ENCODE measurements at regions not wholly inside any gene's neighbourhood (a gene's known extent, or its start where the extent isn't known, plus 50 kb on each side); places are given as distances from the start of the nearest gene placed in this dataset.
"Not testable (repeated sequence)": the region's sequence is repeated elsewhere in the genome, so short reads cannot be mapped to it uniquely, and the experiment has no call there.

DNA sequence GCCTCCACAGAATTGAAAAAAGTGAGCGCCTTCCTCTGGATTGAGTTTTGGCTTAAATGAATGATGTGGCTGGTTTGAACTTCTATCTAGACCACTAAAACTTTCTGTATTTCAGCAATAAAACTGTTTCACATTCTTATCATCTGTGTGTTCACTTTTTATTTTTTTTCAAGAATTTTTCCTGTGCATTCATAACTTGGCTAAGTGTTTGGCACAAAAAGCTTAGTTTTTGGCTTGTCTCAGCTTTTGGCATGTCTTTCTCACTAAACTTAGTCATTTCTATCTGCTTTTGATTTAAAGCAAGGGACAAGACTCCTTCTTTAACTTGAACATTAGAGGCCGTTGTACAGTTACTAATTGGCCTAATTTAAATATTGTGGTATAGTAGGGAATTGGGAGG lies 1015.1 kb downstream of the EPHA7 start:
- Histone ChIP-seq H3K4me1 (ENCODE audit: control insufficient read depth, insufficient read depth, low read length) (no peaks in the 10 kb centered on the region), H3K9ac (ENCODE audit: low read depth, low read length) (no peak overlapping the region), H3K4me3 (ENCODE audit: low read depth, low read length) (no peak overlapping the region), H3K27me3 (ENCODE audit: control insufficient read depth, insufficient read depth, low read length) (no peaks in the 10 kb centered on the region), H3K36me3 (ENCODE audit: control insufficient read depth, insufficient read depth, low read length) (no peaks in the 10 kb centered on the region), H3K9me3 (ENCODE audit: control insufficient read depth, insufficient read depth, low read length) (no peaks in the 10 kb centered on the region)

DNA sequence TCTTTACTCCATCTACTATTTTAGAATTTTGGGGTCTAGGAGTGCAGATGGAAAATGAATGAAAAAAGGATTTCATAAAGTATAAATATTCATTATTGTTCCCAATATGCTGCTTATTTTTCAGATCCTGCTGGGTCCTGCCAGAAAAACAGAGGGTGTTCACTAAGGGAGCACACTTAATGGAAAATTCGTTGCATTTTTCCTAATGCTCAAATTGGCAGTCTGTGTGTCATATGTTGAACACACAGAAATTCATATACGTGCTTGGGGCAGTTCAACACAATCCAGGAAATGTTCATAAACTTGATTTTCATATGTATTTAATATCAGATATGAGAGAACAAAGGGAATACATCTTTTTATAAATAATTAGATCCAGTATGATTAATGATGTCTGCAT lies 1019.4 kb downstream of the EPHA7 start:
- Histone ChIP-seq H3K9ac (ENCODE audit: low read depth, low read length) (no peak overlapping the region), H3K9me3 (ENCODE audit: control insufficient read depth, insufficient read depth, low read length) (no peaks in the 10 kb centered on the region), H3K36me3 (ENCODE audit: control insufficient read depth, insufficient read depth, low read length) (no peaks in the 10 kb centered on the region), H3K27me3 (ENCODE audit: control insufficient read depth, insufficient read depth, low read length) (no peaks in the 10 kb centered on the region), H3K4me3 (ENCODE audit: low read depth, low read length) (no peak overlapping the region), H3K4me1 (ENCODE audit: control insufficient read depth, insufficient read depth, low read length) (no peaks in the 10 kb centered on the region)

DNA sequence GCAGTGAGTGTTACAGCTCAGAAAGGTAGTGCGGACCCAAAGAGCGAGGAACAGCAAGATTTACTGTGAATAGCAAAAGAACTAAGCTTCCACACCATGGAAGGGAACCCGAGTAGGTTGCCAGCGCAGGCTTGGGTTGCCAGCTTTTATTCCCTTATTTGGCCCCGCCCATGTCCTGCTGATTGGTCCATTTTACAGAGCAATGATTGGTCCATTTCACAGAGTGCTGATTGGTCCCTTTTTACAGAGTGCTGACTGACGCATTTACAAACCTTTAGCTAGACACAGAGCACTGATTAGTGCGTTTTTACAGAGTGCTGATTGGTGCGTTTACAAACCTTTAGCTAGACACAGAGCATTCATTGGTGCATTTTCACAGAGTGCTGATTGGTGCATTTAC lies 1030.7 kb downstream of the EPHA7 start:
- H3K9me3 ChIP-seq (ENCODE audit: control insufficient read depth, insufficient read depth, low read length); H3K27me3 ChIP-seq (ENCODE audit: control insufficient read depth, insufficient read depth, low read length); H3K36me3 ChIP-seq (ENCODE audit: control insufficient read depth, insufficient read depth, low read length); H3K9ac ChIP-seq (ENCODE audit: low read depth, low read length); H3K4me1 ChIP-seq (ENCODE audit: control insufficient read depth, insufficient read depth, low read length); H3K4me3 ChIP-seq (ENCODE audit: low read depth, low read length): not testable (repeated sequence)

- no peak overlapping the region for H3K4me3 ChIP-seq (ENCODE audit: low read depth, low read length)
- no peaks in the 10 kb centered on the region for H3K36me3 ChIP-seq (ENCODE audit: control insufficient read depth, insufficient read depth, low read length)
- H3K9me3 ChIP-seq (ENCODE audit: control insufficient read depth, insufficient read depth, low read length) = no peaks in the 10 kb centered on the region
- H3K9ac ChIP-seq (ENCODE audit: low read depth, low read length) = no peak overlapping the region
- no peaks in the 10 kb centered on the region for H3K27me3 ChIP-seq (ENCODE audit: control insufficient read depth, insufficient read depth, low read length)
- no peaks in the 10 kb centered on the region for H3K4me1 ChIP-seq (ENCODE audit: control insufficient read depth, insufficient read depth, low read length)
These were observed 1038.4 kb downstream of the EPHA7 start for GRCh38 chr6:92380803-92381601.

- no peak overlapping the region for H3K9ac ChIP-seq (ENCODE audit: low read depth, low read length)
- no peaks in the 10 kb centered on the region for H3K4me1 ChIP-seq (ENCODE audit: control insufficient read depth, insufficient read depth, low read length)
- no peaks in the 10 kb centered on the region for H3K27me3 ChIP-seq (ENCODE audit: control insufficient read depth, insufficient read depth, low read length)
- no peaks in the 10 kb centered on the region for H3K9me3 ChIP-seq (ENCODE audit: control insufficient read depth, insufficient read depth, low read length)
- no peak overlapping the region for H3K4me3 ChIP-seq (ENCODE audit: low read depth, low read length)
- H3K36me3 ChIP-seq (ENCODE audit: control insufficient read depth, insufficient read depth, low read length) = no peaks in the 10 kb centered on the region
These were observed 1042.2 kb downstream of the EPHA7 start for GRCh38 chr6:92377137-92377536.

- no peaks in the 10 kb centered on the region for H3K4me1 ChIP-seq (ENCODE audit: control insufficient read depth, insufficient read depth, low read length)
- H3K36me3 ChIP-seq (ENCODE audit: control insufficient read depth, insufficient read depth, low read length) = no peaks in the 10 kb centered on the region
These were observed 1042.7 kb downstream of the EPHA7 start for GRCh38 chr6:92376691-92377090.

DNA sequence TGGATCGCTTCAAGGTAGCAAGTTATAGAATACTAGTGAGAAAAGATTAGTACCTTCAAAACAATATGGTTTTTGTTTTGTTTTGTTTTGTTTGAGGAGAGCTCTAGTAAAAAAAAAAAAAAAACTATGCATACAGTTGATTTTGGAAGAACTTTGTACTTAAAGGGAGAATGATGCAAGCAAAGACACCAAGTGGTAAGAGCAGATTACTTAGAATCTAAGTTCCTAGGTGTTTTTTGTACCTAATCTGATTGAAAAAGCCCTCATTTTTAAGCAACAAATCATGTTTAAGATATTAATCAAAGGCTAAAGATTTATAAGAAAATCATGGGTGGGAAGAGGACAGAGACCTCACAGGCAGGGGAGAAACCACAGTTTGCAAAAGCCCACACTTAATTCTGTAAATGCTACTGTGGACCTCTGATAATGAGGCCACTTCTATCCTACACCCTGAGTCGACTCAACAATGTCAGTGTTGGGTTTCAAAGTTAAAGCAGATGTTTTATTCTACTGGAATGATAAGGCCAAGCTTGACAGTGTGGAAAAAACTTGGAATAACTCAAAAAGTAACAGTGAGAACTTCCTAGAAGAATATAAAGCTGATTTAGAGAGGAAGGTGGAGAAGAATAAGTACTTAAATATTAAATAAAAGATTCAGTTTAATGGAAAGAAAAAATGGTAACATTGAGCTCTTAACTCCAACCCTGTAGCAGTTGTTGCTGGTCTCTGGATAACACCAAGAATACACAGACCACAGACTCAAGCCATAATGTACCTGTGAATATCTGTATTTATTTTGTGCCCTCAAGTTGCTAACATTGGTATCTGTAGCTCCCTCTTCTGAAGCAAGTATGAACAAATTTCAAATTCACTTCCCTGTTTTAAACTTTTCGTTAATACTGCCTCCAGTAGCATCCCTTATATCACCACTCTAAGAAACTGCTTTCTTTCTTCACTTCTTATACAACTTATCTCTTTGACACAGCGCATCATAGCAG lies 1047.8 kb downstream of the EPHA7 start:
- no peaks in the 10 kb centered on the region for H3K36me3 ChIP-seq (ENCODE audit: control insufficient read depth, insufficient read depth, low read length)
- H3K27me3 ChIP-seq (ENCODE audit: control insufficient read depth, insufficient read depth, low read length) = no peaks in the 10 kb centered on the region
- no peaks in the 10 kb centered on the region for H3K4me1 ChIP-seq (ENCODE audit: control insufficient read depth, insufficient read depth, low read length)
- no peak overlapping the region for H3K9ac ChIP-seq (ENCODE audit: low read depth, low read length)
- H3K9me3 ChIP-seq (ENCODE audit: control insufficient read depth, insufficient read depth, low read length) = no peaks in the 10 kb centered on the region
- no peak overlapping the region for H3K4me3 ChIP-seq (ENCODE audit: low read depth, low read length)

More at GRCh38 chr6:92376691-92377090, 1042.7 kb downstream of the EPHA7 start:
- Histone ChIP-seq H3K9ac (ENCODE audit: low read depth, low read length) (no peak overlapping the region), H3K27me3 (ENCODE audit: control insufficient read depth, insufficient read depth, low read length) (no peaks in the 10 kb centered on the region), H3K9me3 (ENCODE audit: control insufficient read depth, insufficient read depth, low read length) (no peaks in the 10 kb centered on the region), H3K4me3 (ENCODE audit: low read depth, low read length) (no peak overlapping the region)

GRCh38 chr6:92369309-92369708 lies 1050.0 kb downstream of the EPHA7 start:
- Histone ChIP-seq H3K4me1 (ENCODE audit: control insufficient read depth, insufficient read depth, low read length) (no peaks in the 10 kb centered on the region), H3K27me3 (ENCODE audit: control insufficient read depth, insufficient read depth, low read length) (no peaks in the 10 kb centered on the region)

DNA sequence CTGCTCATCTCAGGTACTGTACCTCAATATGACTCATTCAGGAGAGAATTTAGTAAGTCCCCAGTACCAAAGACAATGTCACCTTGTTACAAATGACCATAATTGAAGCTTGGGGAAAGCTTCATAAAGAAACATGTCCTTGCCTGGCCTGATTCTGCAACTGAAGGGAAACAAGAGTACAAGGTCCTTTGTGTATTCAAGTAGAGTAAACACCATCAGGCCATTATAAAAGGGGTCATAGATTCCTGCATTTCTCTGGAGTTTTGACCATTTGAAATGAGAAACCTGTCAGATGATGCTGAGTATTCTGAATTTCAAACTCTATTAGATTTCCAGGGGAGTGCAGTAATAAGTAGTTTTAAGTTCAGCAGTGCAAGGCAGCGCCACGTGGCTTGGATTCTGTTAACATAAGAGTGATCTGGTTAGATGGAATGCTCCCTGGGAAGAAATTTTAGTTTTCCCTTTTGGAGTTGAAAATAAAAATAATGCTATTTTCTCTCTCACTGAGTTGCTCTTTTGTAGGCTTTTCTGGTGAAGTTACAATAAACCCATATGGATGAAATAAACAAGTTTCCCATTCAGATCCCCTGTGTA lies 1054.3 kb downstream of the EPHA7 start:
- no peaks in the 10 kb centered on the region for H3K36me3 ChIP-seq (ENCODE audit: control insufficient read depth, insufficient read depth, low read length)
- no peaks in the 10 kb centered on the region for H3K9me3 ChIP-seq (ENCODE audit: control insufficient read depth, insufficient read depth, low read length)
- no peaks in the 10 kb centered on the region for H3K4me1 ChIP-seq (ENCODE audit: control insufficient read depth, insufficient read depth, low read length)
- H3K9ac ChIP-seq (ENCODE audit: low read depth, low read length) = no peak overlapping the region
- no peaks in the 10 kb centered on the region for H3K27me3 ChIP-seq (ENCODE audit: control insufficient read depth, insufficient read depth, low read length)
- H3K4me3 ChIP-seq (ENCODE audit: low read depth, low read length) = no peak overlapping the region

More at GRCh38 chr6:92369309-92369708, 1050.0 kb downstream of the EPHA7 start:
- no peak overlapping the region for H3K9ac ChIP-seq (ENCODE audit: low read depth, low read length)
- H3K36me3 ChIP-seq (ENCODE audit: control insufficient read depth, insufficient read depth, low read length) = no peaks in the 10 kb centered on the region
- H3K4me3 ChIP-seq (ENCODE audit: low read depth, low read length) = no peak overlapping the region
- no peaks in the 10 kb centered on the region for H3K9me3 ChIP-seq (ENCODE audit: control insufficient read depth, insufficient read depth, low read length)

DNA sequence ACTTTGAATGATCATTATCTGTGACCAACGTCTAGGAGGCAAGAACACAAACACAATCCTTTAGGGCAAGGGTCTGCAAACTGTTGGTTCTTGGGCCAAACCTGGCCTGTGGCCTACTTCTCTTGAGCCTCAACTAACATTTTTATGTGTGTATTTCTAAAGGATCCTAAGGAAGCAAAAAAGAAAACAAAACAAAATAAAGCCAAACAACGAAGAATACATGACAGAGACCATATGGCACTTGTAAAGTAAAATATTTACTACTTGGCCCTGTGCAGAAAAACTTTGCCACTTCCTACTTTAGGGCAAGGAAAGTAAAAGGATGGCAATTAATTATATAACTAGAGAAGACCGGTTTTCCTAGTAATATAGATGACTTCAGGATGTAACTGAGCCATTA lies 1056.2 kb downstream of the EPHA7 start:
- H3K4me1 ChIP-seq (ENCODE audit: control insufficient read depth, insufficient read depth, low read length) = no peaks in the 10 kb centered on the region
- H3K4me3 ChIP-seq (ENCODE audit: low read depth, low read length) = no peak overlapping the region
- no peaks in the 10 kb centered on the region for H3K36me3 ChIP-seq (ENCODE audit: control insufficient read depth, insufficient read depth, low read length)
- no peaks in the 10 kb centered on the region for H3K27me3 ChIP-seq (ENCODE audit: control insufficient read depth, insufficient read depth, low read length)
- H3K9ac ChIP-seq (ENCODE audit: low read depth, low read length) = no peak overlapping the region
- no peaks in the 10 kb centered on the region for H3K9me3 ChIP-seq (ENCODE audit: control insufficient read depth, insufficient read depth, low read length)

DNA sequence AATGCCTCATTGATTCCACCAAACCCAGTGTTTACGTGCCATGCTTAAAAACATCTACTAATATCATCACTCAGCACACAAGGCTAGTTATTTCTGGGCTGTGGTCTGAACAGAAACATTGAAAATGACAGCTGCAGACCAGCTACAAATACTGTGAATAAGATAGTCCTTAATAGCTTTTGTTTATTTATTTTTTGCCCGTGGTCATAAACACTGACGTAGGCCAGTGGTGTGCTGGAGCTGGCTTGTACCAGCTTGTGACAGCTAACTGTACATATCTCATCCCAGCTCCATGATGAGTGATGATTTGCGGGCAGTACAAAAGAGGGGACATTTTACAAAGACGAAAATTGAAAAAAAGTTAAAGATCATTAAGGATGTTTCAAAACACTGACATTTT lies 1057.0 kb downstream of the EPHA7 start:
- no peaks in the 10 kb centered on the region for H3K4me1 ChIP-seq (ENCODE audit: control insufficient read depth, insufficient read depth, low read length)
- H3K36me3 ChIP-seq (ENCODE audit: control insufficient read depth, insufficient read depth, low read length) = no peaks in the 10 kb centered on the region
- H3K9ac ChIP-seq (ENCODE audit: low read depth, low read length) = no peak overlapping the region
- no peaks in the 10 kb centered on the region for H3K9me3 ChIP-seq (ENCODE audit: control insufficient read depth, insufficient read depth, low read length)
- no peaks in the 10 kb centered on the region for H3K27me3 ChIP-seq (ENCODE audit: control insufficient read depth, insufficient read depth, low read length)
- H3K4me3 ChIP-seq (ENCODE audit: low read depth, low read length) = no peak overlapping the region
